Progenitor cell of endocrine pancreas (in vitro differentiated cells): ENCODE measurements at regions not wholly inside any gene's neighbourhood (a gene's known extent, or its start where the extent isn't known, plus 50 kb on each side); places are given as distances from the start of the nearest gene placed in this dataset.

Source experiments
- DNase-seq: peaks from one replicate; pipeline ENCODE4 v3.0.0; 2021; ENCODE audit warnings: low spot score; ENCODE audit not compliant: unreplicated experiment
- H3K27ac Mint-ChIP-seq: 2 replicates; pipeline ENCODE4 v1.8.0; 2021; ENCODE audit warnings: mild to moderate bottlenecking, moderate library complexity, mixed read lengths
- H3K27me3 Mint-ChIP-seq: 2 replicates; pipeline ENCODE4 v1.8.0; 2021; ENCODE audit warnings: mixed read lengths
- H3K36me3 Mint-ChIP-seq: 2 replicates; pipeline ENCODE4 v1.8.0; 2022; ENCODE audit warnings: mixed read lengths; ENCODE audit not compliant: insufficient read depth
- H3K4me1 Mint-ChIP-seq: 2 replicates; pipeline ENCODE4 v1.8.0; 2021; ENCODE audit warnings: low read depth, mixed read lengths
- H3K4me3 Mint-ChIP-seq: 2 replicates; pipeline ENCODE4 v1.8.0; 2021; ENCODE audit warnings: low read depth, mild to moderate bottlenecking, moderate library complexity, mixed read lengths
- H3K9me3 Mint-ChIP-seq: 2 replicates; pipeline ENCODE4 v1.8.0; 2021; ENCODE audit warnings: low read depth, mixed read lengths
- CTCF ChIP-seq: fragments of 200-600 bp; sonication (generic); IDR thresholded peaks from one replicate; pipeline ENCODE4 v1.5.0; 2021; ENCODE audit warnings: antibody characterized with exemption, mild to moderate bottlenecking; ENCODE audit not compliant: unreplicated experiment

GRCh38 chr5:114153833-114154232, 208.0 kb upstream of the KCNN2 start:
- peaks cover 36% of the 10 kb centered on the region for H3K9me3 Mint-ChIP-seq
- no peaks in the 10 kb centered on the region for H3K4me1 Mint-ChIP-seq
- peaks cover 7% of the 10 kb centered on the region for H3K36me3 Mint-ChIP-seq
- H3K27ac Mint-ChIP-seq, result no peak overlapping the region
- no peaks in the 10 kb centered on the region for H3K27me3 Mint-ChIP-seq
- TF ChIP-seq CTCF, result no peak
- DNase-seq, result no peak
- no peak overlapping the region for H3K4me3 Mint-ChIP-seq

GRCh38 chr5:114166081-114166480, 195.8 kb upstream of the KCNN2 start:
- Mint-ChIP-seq H3K4me1 (no peaks in the 10 kb centered on the region), H3K9me3 (peaks cover 20% of the 10 kb centered on the region), H3K27me3 (no peaks in the 10 kb centered on the region), H3K4me3 (no peak overlapping the region), H3K36me3 (no peaks in the 10 kb centered on the region), H3K27ac (no peak overlapping the region)
- TF ChIP-seq CTCF, result no peak
- no peak for DNase-seq

- DNase-seq, result no peak
- no peak for TF ChIP-seq CTCF
- Mint-ChIP-seq H3K4me1 (no peaks in the 10 kb centered on the region), H3K36me3 (no peaks in the 10 kb centered on the region), H3K9me3 (peaks cover 4% of the 10 kb centered on the region), H3K4me3 (no peak overlapping the region), H3K27me3 (no peaks in the 10 kb centered on the region), H3K27ac (no peak overlapping the region)
These were observed 187.7 kb upstream of the KCNN2 start for GRCh38 chr5:114174131-114174530.

GRCh38 chr5:114174837-114175236, 187.0 kb upstream of the KCNN2 start:
- Mint-ChIP-seq H3K27ac (no peak overlapping the region), H3K27me3 (no peaks in the 10 kb centered on the region), H3K36me3 (no peaks in the 10 kb centered on the region), H3K4me1 (no peaks in the 10 kb centered on the region), H3K4me3 (no peak overlapping the region), H3K9me3 (peaks cover 4% of the 10 kb centered on the region)
- TF ChIP-seq CTCF, result no peak
- no peak for DNase-seq

- TF ChIP-seq CTCF, result no peak
- DNase-seq, result no peak
- Mint-ChIP-seq H3K4me1 (no peaks in the 10 kb centered on the region), H3K9me3 (peaks cover 4% of the 10 kb centered on the region), H3K27ac (no peak overlapping the region), H3K27me3 (no peaks in the 10 kb centered on the region), H3K4me3 (no peak overlapping the region), H3K36me3 (no peaks in the 10 kb centered on the region)
These were observed 185.5 kb upstream of the KCNN2 start for GRCh38 chr5:114176356-114176755.

GRCh38 chr5:114179134-114179533, 182.7 kb upstream of the KCNN2 start:
- no peak overlapping the region for H3K4me3 Mint-ChIP-seq
- no peaks in the 10 kb centered on the region for H3K36me3 Mint-ChIP-seq
- no peak overlapping the region for H3K27ac Mint-ChIP-seq
- H3K27me3 Mint-ChIP-seq, result no peaks in the 10 kb centered on the region
- no peak for TF ChIP-seq CTCF
- no peaks in the 10 kb centered on the region for H3K4me1 Mint-ChIP-seq
- no peak for DNase-seq
- peaks cover 6% of the 10 kb centered on the region for H3K9me3 Mint-ChIP-seq
